ENCODE measurements at regions not wholly inside any gene's neighbourhood (a gene's known extent, or its start where the extent isn't known, plus 50 kb on each side); places are given as distances from the start of the nearest gene placed in this dataset.
"Not testable (repeated sequence)": the region's sequence is repeated elsewhere in the genome, so short reads cannot be mapped to it uniquely, and the experiment has no call there.

GRCh38 chr10:20606985-20607384 is 290.1 kb downstream of the NEBL start:
- Histone ChIP-seq H3K9me3 (ENCODE audit: control insufficient read depth in 5 of 5, low read length in 5 of 5) (peaks cover 0 to 9% (median 5%) of the 10 kb centered on the region in 5 donors), H3K27me3 (ENCODE audit: control insufficient read depth in 5 of 5, insufficient read depth in 4 of 5, low read length in 5 of 5) (no peaks in the 10 kb centered on the region), H3K4me1 (ENCODE audit: control insufficient read depth in 5 of 5, insufficient read depth in 5 of 5, low read length in 5 of 5) (no peaks in the 10 kb centered on the region), H3K36me3 (ENCODE audit: control insufficient read depth in 5 of 5, insufficient read depth in 5 of 5, low read length in 5 of 5) (no peaks in the 10 kb centered on the region), H3K27ac (ENCODE audit: low read depth, low read length) (no peak overlapping the region), H3K9ac (ENCODE audit: low read length in 5 of 5) (no peak overlapping the region), H3K4me3 (ENCODE audit: low read depth in 1 of 5, low read length in 5 of 5) (no peak overlapping the region)

- H3K4me1 ChIP-seq (ENCODE audit: control insufficient read depth in 5 of 5, insufficient read depth in 5 of 5, low read length in 5 of 5), result peaks cover 0 to 5% (median 0%) of the 10 kb centered on the region in 5 donors
- H3K9me3 ChIP-seq (ENCODE audit: control insufficient read depth in 5 of 5, low read length in 5 of 5), result no peaks in the 10 kb centered on the region
- no peak overlapping the region for H3K27ac ChIP-seq (ENCODE audit: low read depth, low read length)
- H3K9ac ChIP-seq (ENCODE audit: low read length in 5 of 5), result no peak overlapping the region
- H3K27me3 ChIP-seq (ENCODE audit: control insufficient read depth in 5 of 5, insufficient read depth in 4 of 5, low read length in 5 of 5), result no peaks in the 10 kb centered on the region
- H3K36me3 ChIP-seq (ENCODE audit: control insufficient read depth in 5 of 5, insufficient read depth in 5 of 5, low read length in 5 of 5), result no peaks in the 10 kb centered on the region
- H3K4me3 ChIP-seq (ENCODE audit: low read depth in 1 of 5, low read length in 5 of 5), result no peak overlapping the region
These were observed 295.1 kb downstream of the NEBL start for GRCh38 chr10:20601941-20602461.

- Histone ChIP-seq H3K4me1 (ENCODE audit: control insufficient read depth in 5 of 5, insufficient read depth in 5 of 5, low read length in 5 of 5) (peaks cover 0 to 8% (median 0%) of the 10 kb centered on the region in 5 donors), H3K36me3 (ENCODE audit: control insufficient read depth in 5 of 5, insufficient read depth in 5 of 5, low read length in 5 of 5) (no peaks in the 10 kb centered on the region), H3K9ac (ENCODE audit: low read length in 5 of 5) (no peak overlapping the region), H3K27me3 (ENCODE audit: control insufficient read depth in 5 of 5, insufficient read depth in 4 of 5, low read length in 5 of 5) (no peaks in the 10 kb centered on the region), H3K9me3 (ENCODE audit: control insufficient read depth in 5 of 5, low read length in 5 of 5) (no peaks in the 10 kb centered on the region), H3K4me3 (ENCODE audit: low read depth in 1 of 5, low read length in 5 of 5) (no peak overlapping the region), H3K27ac (ENCODE audit: low read depth, low read length) (no peak overlapping the region)
These were observed 298.5 kb downstream of the NEBL start for GRCh38 chr10:20598590-20598989.

- Histone ChIP-seq H3K4me3 (ENCODE audit: low read depth in 1 of 5, low read length in 5 of 5) (no peak overlapping the region), H3K27me3 (ENCODE audit: control insufficient read depth in 5 of 5, insufficient read depth in 4 of 5, low read length in 5 of 5) (no peaks in the 10 kb centered on the region), H3K9ac (ENCODE audit: low read length in 5 of 5) (no peak overlapping the region), H3K9me3 (ENCODE audit: control insufficient read depth in 5 of 5, low read length in 5 of 5) (no peaks in the 10 kb centered on the region), H3K36me3 (ENCODE audit: control insufficient read depth in 5 of 5, insufficient read depth in 5 of 5, low read length in 5 of 5) (no peaks in the 10 kb centered on the region), H3K27ac (ENCODE audit: low read depth, low read length) (no peak overlapping the region), H3K4me1 (ENCODE audit: control insufficient read depth in 5 of 5, insufficient read depth in 5 of 5, low read length in 5 of 5) (peaks cover 0 to 8% (median 0%) of the 10 kb centered on the region in 5 donors)
These were observed 300.2 kb downstream of the NEBL start for GRCh38 chr10:20596911-20597310.

- H3K9ac ChIP-seq (ENCODE audit: low read length in 5 of 5), result no peak overlapping the region
- H3K9me3 ChIP-seq (ENCODE audit: control insufficient read depth in 5 of 5, low read length in 5 of 5), result no peaks in the 10 kb centered on the region
- no peak overlapping the region for H3K27ac ChIP-seq (ENCODE audit: low read depth, low read length)
- no peak overlapping the region for H3K4me3 ChIP-seq (ENCODE audit: low read depth in 1 of 5, low read length in 5 of 5)
- no peaks in the 10 kb centered on the region for H3K36me3 ChIP-seq (ENCODE audit: control insufficient read depth in 5 of 5, insufficient read depth in 5 of 5, low read length in 5 of 5)
- peaks cover 0 to 7% (median 0%) of the 10 kb centered on the region in 5 donors for H3K4me1 ChIP-seq (ENCODE audit: control insufficient read depth in 5 of 5, insufficient read depth in 5 of 5, low read length in 5 of 5)
- no peaks in the 10 kb centered on the region for H3K27me3 ChIP-seq (ENCODE audit: control insufficient read depth in 5 of 5, insufficient read depth in 4 of 5, low read length in 5 of 5)
These were observed 300.9 kb downstream of the NEBL start for GRCh38 chr10:20596065-20596755.

GRCh38 chr10:20593649-20594048 is 303.5 kb downstream of the NEBL start:
- H3K36me3 ChIP-seq (ENCODE audit: control insufficient read depth in 5 of 5, insufficient read depth in 5 of 5, low read length in 5 of 5), result no peaks in the 10 kb centered on the region
- peaks cover 0 to 3% (median 0%) of the 10 kb centered on the region in 5 donors for H3K4me1 ChIP-seq (ENCODE audit: control insufficient read depth in 5 of 5, insufficient read depth in 5 of 5, low read length in 5 of 5)
- no peaks in the 10 kb centered on the region for H3K9me3 ChIP-seq (ENCODE audit: control insufficient read depth in 5 of 5, low read length in 5 of 5)
- no peak overlapping the region for H3K27ac ChIP-seq (ENCODE audit: low read depth, low read length)
- H3K27me3 ChIP-seq (ENCODE audit: control insufficient read depth in 5 of 5, insufficient read depth in 4 of 5, low read length in 5 of 5), result no peaks in the 10 kb centered on the region
- no peak overlapping the region for H3K4me3 ChIP-seq (ENCODE audit: low read depth in 1 of 5, low read length in 5 of 5)
- no peak overlapping the region for H3K9ac ChIP-seq (ENCODE audit: low read length in 5 of 5)

GRCh38 chr10:20582041-20582440 is 315.1 kb downstream of the NEBL start:
- H3K9me3 ChIP-seq (ENCODE audit: control insufficient read depth in 5 of 5, low read length in 5 of 5), result peaks cover 8 to 31% (median 17%) of the 10 kb centered on the region in 5 donors
- no peaks in the 10 kb centered on the region for H3K4me1 ChIP-seq (ENCODE audit: control insufficient read depth in 5 of 5, insufficient read depth in 5 of 5, low read length in 5 of 5)
- no peak overlapping the region for H3K9ac ChIP-seq (ENCODE audit: low read length in 5 of 5)
- no peaks in the 10 kb centered on the region for H3K27me3 ChIP-seq (ENCODE audit: control insufficient read depth in 5 of 5, insufficient read depth in 4 of 5, low read length in 5 of 5)
- H3K4me3 ChIP-seq (ENCODE audit: low read depth in 1 of 5, low read length in 5 of 5), result no peak overlapping the region
- H3K36me3 ChIP-seq (ENCODE audit: control insufficient read depth in 5 of 5, insufficient read depth in 5 of 5, low read length in 5 of 5), result no peaks in the 10 kb centered on the region
- H3K27ac ChIP-seq (ENCODE audit: low read depth, low read length), result no peak overlapping the region

GRCh38 chr10:20573924-20574323 is 323.2 kb downstream of the NEBL start:
- Histone ChIP-seq H3K36me3 (ENCODE audit: control insufficient read depth in 5 of 5, insufficient read depth in 5 of 5, low read length in 5 of 5) (no peaks in the 10 kb centered on the region), H3K27ac (ENCODE audit: low read depth, low read length) (no peak overlapping the region), H3K9me3 (ENCODE audit: control insufficient read depth in 5 of 5, low read length in 5 of 5) (no peaks in the 10 kb centered on the region), H3K27me3 (ENCODE audit: control insufficient read depth in 5 of 5, insufficient read depth in 4 of 5, low read length in 5 of 5) (no peaks in the 10 kb centered on the region), H3K4me3 (ENCODE audit: low read depth in 1 of 5, low read length in 5 of 5) (no peak overlapping the region), H3K9ac (ENCODE audit: low read length in 5 of 5) (no peak overlapping the region), H3K4me1 (ENCODE audit: control insufficient read depth in 5 of 5, insufficient read depth in 5 of 5, low read length in 5 of 5) (no peaks in the 10 kb centered on the region)

GRCh38 chr10:20555990-20556389 is 341.1 kb downstream of the NEBL start:
- not testable (repeated sequence) for H3K4me1 ChIP-seq (ENCODE audit: control insufficient read depth in 5 of 5, insufficient read depth in 5 of 5, low read length in 5 of 5); H3K9ac ChIP-seq (ENCODE audit: low read length in 5 of 5); H3K27me3 ChIP-seq (ENCODE audit: control insufficient read depth in 5 of 5, insufficient read depth in 4 of 5, low read length in 5 of 5); H3K36me3 ChIP-seq (ENCODE audit: control insufficient read depth in 5 of 5, insufficient read depth in 5 of 5, low read length in 5 of 5); H3K27ac ChIP-seq (ENCODE audit: low read depth, low read length); H3K9me3 ChIP-seq (ENCODE audit: control insufficient read depth in 5 of 5, low read length in 5 of 5); H3K4me3 ChIP-seq (ENCODE audit: low read depth in 1 of 5, low read length in 5 of 5)

- Histone ChIP-seq H3K9ac (ENCODE audit: low read length in 5 of 5) (no peak overlapping the region), H3K4me3 (ENCODE audit: low read depth in 1 of 5, low read length in 5 of 5) (no peak overlapping the region), H3K36me3 (ENCODE audit: control insufficient read depth in 5 of 5, insufficient read depth in 5 of 5, low read length in 5 of 5) (no peaks in the 10 kb centered on the region), H3K4me1 (ENCODE audit: control insufficient read depth in 5 of 5, insufficient read depth in 5 of 5, low read length in 5 of 5) (peaks cover 0 to 9% (median 3%) of the 10 kb centered on the region in 5 donors), H3K27me3 (ENCODE audit: control insufficient read depth in 5 of 5, insufficient read depth in 4 of 5, low read length in 5 of 5) (no peaks in the 10 kb centered on the region), H3K9me3 (ENCODE audit: control insufficient read depth in 5 of 5, low read length in 5 of 5) (peaks cover 0 to 4% (median 0%) of the 10 kb centered on the region in 5 donors), H3K27ac (ENCODE audit: low read depth, low read length) (no peak overlapping the region)
These were observed 344.7 kb downstream of the NEBL start for GRCh38 chr10:20552382-20552781.
